EH (cell line): ENCODE measurements at regions not wholly inside any gene's neighbourhood (a gene's known extent, or its start where the extent isn't known, plus 50 kb on each side); places are given as distances from the start of the nearest gene placed in this dataset.
"Not testable (repeated sequence)": the region's sequence is repeated elsewhere in the genome, so short reads cannot be mapped to it uniquely, and the experiment has no call there.

Experiments
- DNase-seq: peaks from one replicate; pipeline ENCODE4 v3.0.0-alpha.2; 2015; ENCODE audit warnings: low read depth

- no peak for DNase-seq
Measured at GRCh38 chr5:2006193-2006970, 123.7 kb upstream of the IRX4 start.

- no peak for DNase-seq
Measured at GRCh38 chr5:2005101-2006041, 122.6 kb upstream of the IRX4 start.

DNA sequence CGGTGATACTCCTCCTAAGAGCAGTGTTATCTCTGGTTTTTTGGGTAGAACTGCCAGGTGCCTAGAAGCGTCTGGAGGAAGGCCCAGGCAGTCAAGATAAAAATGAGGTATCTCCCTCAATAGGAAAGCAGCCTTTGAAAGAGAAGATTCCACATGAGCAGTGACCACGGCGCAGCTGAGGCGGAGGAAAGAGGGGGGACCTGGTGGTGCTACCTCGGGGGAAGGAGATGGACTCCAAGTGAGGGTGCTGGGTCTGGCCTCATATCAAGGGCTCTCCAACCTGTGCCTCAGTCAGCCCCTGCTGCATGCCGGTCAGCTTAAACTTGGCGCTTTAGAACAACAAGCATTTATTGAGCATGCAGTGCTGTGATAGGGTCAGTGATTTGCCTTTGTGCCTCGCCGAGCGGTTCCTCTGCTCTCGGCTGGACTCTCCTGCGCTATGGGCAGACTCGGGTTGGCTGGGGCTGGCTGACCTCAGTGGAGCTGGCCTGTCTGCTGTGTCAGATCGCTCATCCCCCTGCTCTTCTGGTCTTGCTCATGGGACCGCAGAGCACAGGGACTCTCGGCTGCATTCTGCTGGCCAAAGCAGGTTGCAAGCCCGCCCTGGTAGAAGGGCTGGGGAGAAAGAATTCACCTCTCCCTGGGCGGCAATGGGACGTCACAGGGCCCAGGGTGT is 121.1 kb upstream of the IRX4 start:
- DNase-seq: no peak

GRCh38 chr5:2003206-2003605 is 120.5 kb upstream of the IRX4 start:
- DNase-seq: no peak

DNA sequence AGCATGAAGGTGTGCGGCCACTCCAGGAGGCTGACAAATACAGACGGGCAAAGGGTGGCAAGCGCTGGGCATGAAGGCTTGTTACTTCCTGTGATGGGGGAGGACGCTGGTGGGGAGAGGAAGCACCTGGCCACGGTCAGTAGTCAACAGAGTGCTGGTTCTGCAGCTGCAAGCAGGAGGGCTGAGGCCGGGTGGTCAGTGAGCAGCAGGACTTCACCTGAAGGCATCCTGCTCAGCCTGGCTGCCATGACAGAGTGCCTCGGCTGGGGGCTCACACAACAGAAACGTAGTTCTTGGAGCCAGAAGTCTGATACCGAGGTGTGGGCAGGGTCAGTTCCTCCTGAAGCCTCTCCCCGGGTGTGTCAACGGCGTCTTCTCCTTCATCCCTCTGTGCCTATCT is 118.6 kb upstream of the IRX4 start:
- DNase-seq: no peak

GRCh38 chr5:2000591-2000990 is 117.9 kb upstream of the IRX4 start:
- DNase-seq: no peak

- no peak for DNase-seq
Measured at GRCh38 chr5:1999794-2000193, 117.1 kb upstream of the IRX4 start.

- no peak for DNase-seq
Measured at GRCh38 chr5:1998716-1999317, 116.1 kb upstream of the IRX4 start.

DNA sequence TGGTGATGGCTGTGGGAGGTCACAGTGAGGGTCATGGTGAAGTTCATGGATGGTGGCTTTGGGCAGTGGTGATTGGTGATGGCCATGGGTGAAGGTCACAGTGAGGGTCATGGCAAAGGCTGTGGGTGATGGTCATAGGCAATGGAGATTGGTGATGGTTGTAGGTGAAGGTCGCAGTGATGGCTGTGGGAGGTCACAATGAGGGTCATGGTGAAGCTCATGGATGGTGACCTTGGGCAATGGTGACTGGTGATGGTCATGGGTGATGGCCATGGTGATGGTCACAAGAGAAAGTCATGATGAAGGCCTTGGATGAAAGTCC is 115.6 kb upstream of the IRX4 start:
- DNase-seq: no peak

DNA sequence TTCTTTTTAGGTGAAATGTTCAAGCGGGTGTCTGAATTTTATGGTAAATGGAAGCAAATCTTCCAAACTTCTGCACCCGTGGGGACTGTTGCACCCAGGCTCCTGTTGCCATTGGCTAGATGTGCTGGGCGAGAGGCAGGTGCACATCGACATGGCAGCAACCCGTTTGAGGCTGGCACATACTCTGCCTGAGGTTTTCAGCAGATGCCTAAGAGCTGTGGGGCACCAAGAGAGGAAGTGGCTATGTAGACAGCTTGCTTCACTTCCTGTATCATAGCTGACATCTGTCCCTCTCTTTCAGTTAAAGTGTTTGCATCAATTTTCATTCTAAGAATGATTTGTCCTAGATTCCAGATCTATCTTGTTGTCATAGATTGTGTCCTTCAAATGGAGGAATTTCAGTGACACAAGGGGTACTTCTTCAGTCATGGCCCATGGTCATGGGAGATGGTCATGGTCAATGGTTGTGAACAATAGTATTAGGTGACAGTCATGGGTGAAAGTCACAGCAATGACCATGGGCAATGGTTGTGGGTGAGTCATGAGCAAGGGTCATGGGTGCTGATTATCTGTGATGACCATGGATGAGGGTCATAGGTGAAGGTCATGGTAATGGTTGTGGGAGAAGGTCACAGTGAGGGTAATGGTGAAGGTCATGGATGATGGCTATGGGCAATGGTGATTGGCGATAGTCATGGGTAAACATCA is 115.1 kb upstream of the IRX4 start:
- no peak for DNase-seq

DNA sequence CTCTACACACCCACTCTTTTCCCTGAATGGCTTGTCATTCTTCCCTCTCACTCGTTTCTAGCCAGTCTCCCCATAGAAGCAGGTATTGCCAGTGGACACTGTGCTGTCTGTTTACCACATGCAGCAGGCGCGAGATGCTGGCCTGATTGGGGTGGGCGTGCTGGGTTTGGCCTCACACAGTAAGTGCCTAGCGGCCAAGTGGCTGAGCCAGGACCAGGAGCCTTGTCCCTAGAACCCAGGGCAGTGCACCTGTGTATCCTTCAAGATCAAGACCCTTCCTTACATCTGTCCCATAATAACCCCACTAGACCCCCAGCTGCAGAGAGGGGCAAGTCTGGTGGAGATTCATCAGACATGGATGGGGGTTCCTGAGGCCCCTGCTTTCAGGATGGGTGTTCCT is 112.8 kb upstream of the IRX4 start:
- no peak for DNase-seq

- DNase-seq: no peak
Measured at GRCh38 chr5:1987471-1987870, 104.7 kb upstream of the IRX4 start.

DNA sequence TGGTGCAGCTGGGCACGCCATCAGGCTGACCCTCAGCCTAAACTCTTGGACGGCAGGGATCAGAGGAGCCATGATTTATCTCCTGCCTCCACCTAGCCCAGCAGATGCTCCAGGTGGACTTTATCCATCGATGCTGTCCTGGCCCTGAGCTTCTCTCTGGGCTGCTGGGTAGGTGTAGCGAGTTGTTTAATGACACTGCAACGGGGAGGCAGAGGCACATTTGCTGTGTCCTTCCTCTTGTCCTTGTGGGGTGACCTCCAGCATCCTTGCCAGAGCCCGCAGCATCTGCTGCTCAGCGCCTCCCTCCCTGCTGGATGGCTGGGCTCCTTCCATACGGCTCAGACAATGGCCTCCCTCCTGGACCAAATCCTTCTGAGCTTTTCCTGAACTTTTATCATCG is 103.1 kb upstream of the IRX4 start:
- no peak for DNase-seq

DNA sequence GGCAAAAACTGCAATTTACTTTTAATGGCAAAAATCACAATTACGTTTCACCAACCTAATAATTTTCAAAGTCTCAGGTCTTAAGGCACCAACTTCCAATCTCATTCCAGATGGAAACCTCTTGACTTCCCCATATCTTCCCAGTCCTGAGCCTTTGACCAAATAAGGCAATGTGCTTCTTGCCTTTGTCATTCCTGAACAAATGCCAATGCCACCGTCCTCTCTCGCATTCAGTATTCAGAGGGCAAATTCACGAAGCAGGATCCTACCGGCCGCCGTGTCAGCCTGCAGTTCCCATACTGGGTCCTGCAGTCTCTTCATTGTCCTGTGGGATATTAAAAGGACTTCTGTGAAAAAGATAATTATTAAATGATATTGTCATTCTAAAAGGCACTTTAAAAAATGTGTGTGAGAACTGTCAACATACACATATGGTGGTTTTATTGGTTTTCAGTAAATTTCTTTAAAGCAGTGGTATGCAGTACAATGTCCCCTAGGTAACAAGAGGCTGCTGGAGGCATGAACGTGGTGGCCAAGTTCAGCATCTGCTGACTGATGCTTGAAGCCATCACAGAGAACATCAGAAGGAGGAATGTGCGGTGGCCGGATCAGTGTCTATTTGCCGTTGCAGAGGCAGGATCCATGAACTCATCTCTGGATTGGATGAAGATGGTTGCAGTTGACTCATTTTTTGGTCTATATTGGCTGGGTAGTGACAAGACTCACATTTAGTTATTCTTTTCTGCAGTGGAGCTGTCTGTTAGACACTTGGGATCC is 101.4 kb upstream of the IRX4 start:
- no peak for DNase-seq

DNA sequence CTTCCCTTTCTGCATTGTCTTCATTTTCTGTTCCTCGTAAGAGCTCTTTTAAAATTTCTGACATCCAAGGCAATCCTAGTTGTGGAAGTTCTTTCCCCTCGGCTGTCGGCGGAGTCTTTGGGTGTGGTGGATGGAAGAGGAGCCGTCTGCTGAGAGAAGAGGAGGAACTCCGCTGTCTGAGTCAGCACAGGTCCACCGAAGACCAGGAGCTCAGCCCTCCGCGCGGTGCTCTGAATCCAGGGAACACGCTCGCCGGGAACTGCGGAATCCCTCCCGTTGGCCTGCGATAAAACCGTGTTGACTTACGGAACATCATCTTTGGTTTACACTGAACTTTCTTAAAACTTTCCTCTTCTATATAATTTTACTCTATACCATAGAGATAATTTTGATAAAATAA is 100.7 kb upstream of the IRX4 start:
- no peak for DNase-seq

DNA sequence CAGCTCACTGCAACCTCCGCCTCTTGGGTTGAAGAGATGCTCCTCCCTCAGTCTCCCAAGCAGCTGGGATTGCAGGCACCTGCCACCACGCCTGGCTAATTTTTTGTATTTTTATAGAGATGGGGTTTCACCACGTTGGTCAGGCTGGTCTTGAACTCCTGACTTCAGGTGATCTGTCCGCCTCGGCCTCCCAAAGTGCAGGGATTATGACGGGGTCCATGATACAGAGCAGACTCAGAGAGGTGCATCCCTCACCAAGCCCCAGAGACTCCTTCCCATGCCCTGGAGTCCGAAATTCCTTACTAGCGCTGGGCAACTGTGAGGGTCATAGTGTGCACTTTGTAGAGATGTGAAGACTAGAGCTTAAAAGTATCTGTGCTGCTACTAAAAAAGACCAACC is 99.8 kb upstream of the IRX4 start:
- DNase-seq: not testable (repeated sequence)

DNA sequence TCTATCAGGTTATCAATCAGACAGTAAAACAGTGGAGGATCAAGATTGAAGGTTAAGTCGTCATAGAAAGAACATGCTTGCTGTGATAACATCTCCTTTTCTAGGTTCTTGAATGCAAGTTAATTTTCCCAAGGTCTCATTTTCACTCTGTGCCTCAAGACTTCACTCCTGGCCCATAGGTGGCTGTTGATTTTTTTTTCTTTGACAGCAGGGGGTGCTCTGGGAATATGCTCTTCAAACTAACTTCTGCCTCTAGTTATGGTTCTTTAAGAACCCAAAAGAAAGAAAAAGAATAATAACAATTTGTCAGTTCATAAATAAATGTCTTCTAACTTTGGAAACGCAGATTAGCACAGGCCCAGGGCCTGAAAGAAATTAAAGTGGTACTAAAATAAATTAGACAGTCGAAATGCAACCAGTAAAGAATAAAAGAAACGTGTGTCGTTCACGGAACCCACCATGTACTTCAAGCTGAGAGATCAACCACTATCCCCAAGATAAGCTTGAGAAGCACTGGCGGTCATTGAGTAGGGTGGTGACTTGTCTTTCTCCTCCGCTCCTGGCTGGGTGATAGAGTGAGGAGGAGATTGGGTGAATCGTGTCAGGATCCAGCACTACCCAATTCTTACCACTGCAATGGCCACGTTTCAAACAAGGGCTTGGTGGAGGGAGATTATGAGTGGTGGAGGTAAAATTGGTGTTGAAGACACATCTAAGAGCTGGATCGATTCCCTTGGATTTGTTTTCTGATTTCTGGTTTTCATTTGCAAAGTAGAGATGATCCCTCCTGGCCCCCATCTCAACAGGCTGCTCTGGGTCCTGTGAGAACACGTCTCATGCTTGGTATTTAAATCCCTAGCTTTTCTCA is 93.4 kb upstream of the IRX4 start:
- no peak for DNase-seq

DNA sequence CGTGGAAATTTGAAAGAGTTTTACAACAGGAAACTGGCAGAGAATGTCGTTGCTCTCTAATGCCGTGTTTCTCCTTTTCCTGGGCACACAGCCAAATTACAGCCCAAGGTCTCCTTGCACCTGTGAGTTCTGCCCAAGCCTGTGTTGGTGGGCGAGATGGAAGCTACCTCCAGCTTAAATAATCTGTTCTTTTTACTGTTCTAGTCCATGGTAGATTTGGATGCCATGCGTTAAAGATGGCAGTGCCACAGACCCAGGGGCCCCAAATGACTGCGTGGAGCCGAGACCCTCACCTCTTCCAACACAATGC is 92.6 kb upstream of the IRX4 start:
- no peak for DNase-seq

DNA sequence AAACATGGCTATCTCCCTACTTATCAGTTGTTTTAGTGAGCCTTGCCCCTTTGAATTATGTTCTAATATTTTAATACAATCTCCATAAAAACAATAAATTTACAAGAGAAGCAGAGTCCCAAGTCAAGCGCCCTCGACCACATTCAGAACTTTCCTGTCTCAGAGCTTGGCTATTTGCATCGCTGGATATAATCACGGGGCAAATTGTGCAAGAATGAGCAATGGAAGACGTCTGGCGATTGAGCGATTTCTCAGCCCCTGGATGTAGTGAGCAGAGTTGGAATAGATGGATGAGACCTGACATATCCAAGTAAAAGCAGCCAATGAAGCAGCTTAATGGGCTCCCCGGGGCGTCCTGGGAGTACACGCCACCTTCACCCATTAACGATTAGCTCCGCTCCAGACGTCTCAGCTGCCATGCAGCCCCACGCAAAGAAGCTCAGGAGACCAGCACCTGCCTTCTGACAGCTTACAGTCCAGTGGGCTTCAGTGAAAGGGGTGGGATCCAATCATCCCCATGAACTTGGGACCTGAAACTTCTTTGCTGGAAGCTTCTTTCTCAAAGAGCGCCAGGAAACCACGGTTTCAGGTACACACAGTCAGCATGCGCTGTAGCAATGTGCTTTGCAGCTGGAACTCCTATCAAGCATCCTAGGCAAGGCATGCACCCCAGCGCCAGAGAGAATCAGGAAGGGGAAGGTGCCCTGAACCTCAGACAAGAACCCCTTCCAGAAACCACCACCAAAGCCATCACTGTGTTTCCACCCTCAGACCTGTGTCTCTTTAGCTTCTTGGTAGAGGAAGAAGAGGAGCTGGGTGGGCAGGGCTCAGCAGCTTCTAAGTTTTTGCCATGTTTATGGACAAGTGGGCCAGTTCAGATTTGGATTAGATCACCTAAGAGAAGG is 92.0 kb upstream of the IRX4 start:
- DNase-seq: no peak
